ENCODE measurements at regions not wholly inside any gene's neighbourhood (a gene's known extent, or its start where the extent isn't known, plus 50 kb on each side); places are given as distances from the start of the nearest gene placed in this dataset.

- no peak overlapping the region for H3K27ac ChIP-seq
- TF ChIP-seq, protein P1, sequence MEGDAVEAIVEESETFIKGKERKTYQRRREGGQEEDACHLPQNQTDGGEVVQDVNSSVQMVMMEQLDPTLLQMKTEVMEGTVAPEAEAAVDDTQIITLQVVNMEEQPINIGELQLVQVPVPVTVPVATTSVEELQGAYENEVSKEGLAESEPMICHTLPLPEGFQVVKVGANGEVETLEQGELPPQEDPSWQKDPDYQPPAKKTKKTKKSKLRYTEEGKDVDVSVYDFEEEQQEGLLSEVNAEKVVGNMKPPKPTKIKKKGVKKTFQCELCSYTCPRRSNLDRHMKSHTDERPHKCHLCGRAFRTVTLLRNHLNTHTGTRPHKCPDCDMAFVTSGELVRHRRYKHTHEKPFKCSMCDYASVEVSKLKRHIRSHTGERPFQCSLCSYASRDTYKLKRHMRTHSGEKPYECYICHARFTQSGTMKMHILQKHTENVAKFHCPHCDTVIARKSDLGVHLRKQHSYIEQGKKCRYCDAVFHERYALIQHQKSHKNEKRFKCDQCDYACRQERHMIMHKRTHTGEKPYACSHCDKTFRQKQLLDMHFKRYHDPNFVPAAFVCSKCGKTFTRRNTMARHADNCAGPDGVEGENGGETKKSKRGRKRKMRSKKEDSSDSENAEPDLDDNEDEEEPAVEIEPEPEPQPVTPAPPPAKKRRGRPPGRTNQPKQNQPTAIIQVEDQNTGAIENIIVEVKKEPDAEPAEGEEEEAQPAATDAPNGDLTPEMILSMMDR (conservative IDR thresholded peaks at IDR 0.05) = no peak
- no peak for TF ChIP-seq ZFX (IDR thresholded peaks at IDR 0.05)
Measured at GRCh38 chr10:125325326-125325725, 165.0 kb upstream of the CTBP2 start.

- H3K27ac ChIP-seq = no peak overlapping the region
- no peak for TF ChIP-seq ZFX (IDR thresholded peaks at IDR 0.05)
- TF ChIP-seq, protein P1 (conservative IDR thresholded peaks at IDR 0.05) = no peak
Measured at GRCh38 chr10:125316436-125316835, 156.1 kb upstream of the CTBP2 start.

DNA sequence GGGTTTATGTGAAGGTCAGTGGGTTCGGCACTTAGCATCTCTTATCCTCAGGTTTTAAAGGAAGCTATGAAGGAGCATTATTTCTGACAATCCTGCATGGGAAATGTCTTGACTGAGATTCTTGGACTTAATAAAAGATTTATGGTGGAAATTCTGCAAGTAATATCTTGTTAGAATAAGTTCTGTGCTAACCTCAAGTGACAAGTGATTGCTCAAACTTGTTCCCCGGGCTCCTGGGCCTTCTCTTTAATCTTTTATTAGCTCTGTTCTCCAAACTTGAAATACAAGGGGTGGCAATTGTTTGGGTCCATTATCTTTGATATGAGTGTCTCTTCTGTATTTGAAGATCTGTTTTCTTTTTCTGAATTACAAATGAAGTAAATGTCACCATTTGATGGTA lies 140.6 kb upstream of the CTBP2 start:
- H3K27ac ChIP-seq = no peak overlapping the region
- TF ChIP-seq ZFX (IDR thresholded peaks at IDR 0.05) = no peak
- TF ChIP-seq, protein P1 (conservative IDR thresholded peaks at IDR 0.05) = no peak

- H3K27ac ChIP-seq = no peak overlapping the region
- no peak for TF ChIP-seq ZFX (IDR thresholded peaks at IDR 0.05)
- TF ChIP-seq, protein P1 (conservative IDR thresholded peaks at IDR 0.05) = no peak
Measured at GRCh38 chr10:125299461-125299860, 139.1 kb upstream of the CTBP2 start.

DNA sequence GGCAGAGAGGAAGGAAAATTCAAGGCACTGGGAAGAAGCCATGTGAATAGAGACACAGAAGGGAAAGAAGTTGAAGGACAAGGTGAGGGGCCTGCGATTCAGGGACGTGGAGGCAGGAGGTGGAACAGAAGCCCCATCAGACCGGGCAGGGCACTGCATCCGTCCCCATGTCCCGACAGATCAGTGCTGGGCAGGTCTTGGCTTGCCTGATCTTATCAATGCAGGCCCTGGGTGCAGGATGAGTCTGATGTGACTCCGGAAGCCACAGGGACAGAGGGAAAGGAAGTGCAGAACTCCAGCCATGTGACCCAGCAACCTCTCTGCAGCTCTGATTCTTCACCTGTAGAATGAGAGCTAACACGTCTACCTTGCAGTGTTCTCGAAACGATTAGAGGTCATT lies 136.2 kb upstream of the CTBP2 start:
- H3K27ac ChIP-seq = peak overlapping the region; percentile 7; the same call in 1 of the 2 replicates
- no peak for TF ChIP-seq ZFX (IDR thresholded peaks at IDR 0.05)
- TF ChIP-seq, protein P1 (conservative IDR thresholded peaks at IDR 0.05) = no peak

DNA sequence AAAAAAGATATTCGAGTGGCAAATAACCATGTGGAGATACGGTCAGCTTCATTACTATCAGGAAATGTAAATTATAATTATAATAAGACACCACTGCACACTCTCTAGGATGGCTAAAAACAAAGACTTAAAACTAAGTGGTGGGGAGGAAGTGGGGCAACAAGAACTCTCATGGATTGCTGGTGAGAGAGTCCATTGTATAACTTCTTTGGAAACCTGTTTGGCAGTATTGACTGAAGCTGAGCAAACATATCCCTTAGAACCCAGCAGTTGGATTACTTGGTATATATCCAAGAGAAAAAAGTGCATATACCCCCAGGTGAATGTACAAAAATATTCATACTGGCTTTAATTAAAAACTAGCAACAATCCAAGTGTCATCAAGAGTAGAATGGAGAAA lies 133.7 kb upstream of the CTBP2 start:
- no peak overlapping the region for H3K27ac ChIP-seq
- no peak for TF ChIP-seq ZFX (IDR thresholded peaks at IDR 0.05)
- TF ChIP-seq, protein P1 (conservative IDR thresholded peaks at IDR 0.05) = no peak

DNA sequence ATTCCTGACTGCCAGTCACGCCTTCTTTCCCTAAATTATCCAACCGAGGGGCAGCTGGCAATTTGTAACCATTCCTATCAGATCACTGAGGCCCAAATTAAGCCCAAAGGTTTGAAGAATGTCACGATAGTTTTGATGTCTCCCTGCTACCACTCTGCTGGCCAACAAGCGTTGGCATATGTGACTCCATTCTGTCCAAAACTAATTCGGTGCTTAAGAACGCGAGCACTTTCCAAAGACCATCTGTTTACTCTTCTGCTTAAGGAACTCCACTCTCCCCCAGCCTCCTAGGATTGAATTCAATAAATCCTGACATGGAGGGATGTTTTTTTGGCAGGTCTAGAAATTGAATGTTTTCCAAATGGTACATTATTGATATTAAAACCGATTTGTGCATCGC lies 131.5 kb upstream of the CTBP2 start:
- H3K27ac ChIP-seq = peak overlapping the region; percentile 72; the same call in 1 of the 2 replicates
- TF ChIP-seq, protein P1 (conservative IDR thresholded peaks at IDR 0.05) = no peak
- no peak for TF ChIP-seq ZFX (IDR thresholded peaks at IDR 0.05)
